ENCODE measurements at regions not wholly inside any gene's neighbourhood (a gene's known extent, or its start where the extent isn't known, plus 50 kb on each side); places are given as distances from the start of the nearest gene placed in this dataset.

GRCh38 chr9:109721001-109721400, 59.0 kb upstream of the PALM2AKAP2 start:
- Histone ChIP-seq H3K9me3 (ENCODE audit: control insufficient read depth in 1 of 2, insufficient read depth in 1 of 2, low read length in 2 of 2) (peaks cover 0 to 4% of the 10 kb centered on the region in 2 experiments), H3K4me1 (ENCODE audit: insufficient read depth, low read length) (no peaks in the 10 kb centered on the region), H3K36me3 (ENCODE audit: insufficient read depth, low read length) (no peaks in the 10 kb centered on the region), H3K27me3 (ENCODE audit: control insufficient read depth in 1 of 2, insufficient read depth in 2 of 2, low read length in 2 of 2) (no peaks in the 10 kb centered on the region), H3K4me3 (ENCODE audit: low read length) (no peak overlapping the region), H3K27ac (ENCODE audit: low read depth in 1 of 2, low read length in 2 of 2) (no peak overlapping the region)
- no peak for TF ChIP-seq CTCF (IDR thresholded peaks at IDR 0.05)
- no peaks in the 10 kb centered on the region for H3K4me1 Mint-ChIP-seq (ENCODE audit: low read depth)
- CTCF ChIA-PET = no interaction called here
- H3K36me3 Mint-ChIP-seq (ENCODE audit: low read depth) = no peaks in the 10 kb centered on the region
- DNase-seq (no peak), ATAC-seq (ENCODE audit: poor library complexity) (no peak)
- POLR2A ChIA-PET = no interaction called here
- intact Hi-C loops (cut with DNase I, micrococcal nuclease) = no loop called here
- peaks cover 13% of the 10 kb centered on the region for H3K27me3 Mint-ChIP-seq
- peaks cover 2% of the 10 kb centered on the region for H3K9me3 Mint-ChIP-seq
- H3K4me3 Mint-ChIP-seq = no peak overlapping the region
- H3K27ac Mint-ChIP-seq = no peak overlapping the region

GRCh38 chr9:109722007-109722406, 58.0 kb upstream of the PALM2AKAP2 start:
- Histone ChIP-seq H3K4me1 (ENCODE audit: insufficient read depth, low read length) (no peaks in the 10 kb centered on the region), H3K4me3 (ENCODE audit: low read length) (no peak overlapping the region), H3K27ac (ENCODE audit: low read depth in 1 of 2, low read length in 2 of 2) (no peak overlapping the region), H3K27me3 (ENCODE audit: control insufficient read depth in 1 of 2, insufficient read depth in 2 of 2, low read length in 2 of 2) (no peaks in the 10 kb centered on the region), H3K9me3 (ENCODE audit: control insufficient read depth in 1 of 2, insufficient read depth in 1 of 2, low read length in 2 of 2) (peaks cover 0 to 4% of the 10 kb centered on the region in 2 experiments), H3K36me3 (ENCODE audit: insufficient read depth, low read length) (no peaks in the 10 kb centered on the region)
- Mint-ChIP-seq H3K27ac (no peak overlapping the region), H3K4me3 (no peak overlapping the region), H3K36me3 (ENCODE audit: low read depth) (no peaks in the 10 kb centered on the region), H3K4me1 (ENCODE audit: low read depth) (no peaks in the 10 kb centered on the region), H3K27me3 (peaks cover 13% of the 10 kb centered on the region), H3K9me3 (peaks cover 2% of the 10 kb centered on the region)
- ChIA-PET CTCF (no interaction called here), POLR2A (no interaction called here)
- DNase-seq (no peak), ATAC-seq (ENCODE audit: poor library complexity) (no peak)
- intact Hi-C loops (cut with DNase I, micrococcal nuclease) = no loop called here
- TF ChIP-seq CTCF (IDR thresholded peaks at IDR 0.05) = no peak

- H3K4me1 Mint-ChIP-seq (ENCODE audit: low read depth) = no peaks in the 10 kb centered on the region
- ChIA-PET CTCF (no interaction called here), POLR2A (interaction anchor here (0.9 kb wide), 1 partner anchor 11 kb away, joined by 3 read pairs; no protein-coding TSS in a partner anchor)
- Histone ChIP-seq H3K36me3 (ENCODE audit: insufficient read depth, low read length) (no peaks in the 10 kb centered on the region), H3K27me3 (ENCODE audit: control insufficient read depth in 1 of 2, insufficient read depth in 2 of 2, low read length in 2 of 2) (no peaks in the 10 kb centered on the region), H3K4me1 (ENCODE audit: insufficient read depth, low read length) (no peaks in the 10 kb centered on the region), H3K4me3 (ENCODE audit: low read length) (no peak overlapping the region), H3K27ac (ENCODE audit: low read depth in 1 of 2, low read length in 2 of 2) (no peak overlapping the region), H3K9me3 (ENCODE audit: control insufficient read depth in 1 of 2, insufficient read depth in 1 of 2, low read length in 2 of 2) (peaks cover 0 to 4% of the 10 kb centered on the region in 2 experiments)
- H3K27ac Mint-ChIP-seq = no peak overlapping the region
- H3K36me3 Mint-ChIP-seq (ENCODE audit: low read depth) = no peaks in the 10 kb centered on the region
- H3K4me3 Mint-ChIP-seq = no peak overlapping the region
- intact Hi-C loops (cut with DNase I, micrococcal nuclease) = no loop called here
- no peak for ATAC-seq (ENCODE audit: poor library complexity)
- no peak for DNase-seq
- no peak for TF ChIP-seq CTCF (IDR thresholded peaks at IDR 0.05)
- H3K9me3 Mint-ChIP-seq = peaks cover 2% of the 10 kb centered on the region
- H3K27me3 Mint-ChIP-seq = peaks cover 13% of the 10 kb centered on the region
These were observed 56.2 kb upstream of the PALM2AKAP2 start for GRCh38 chr9:109723781-109724180.
